OCI-LY7 (cell line): ENCODE measurements at regions not wholly inside any gene's neighbourhood (a gene's known extent, or its start where the extent isn't known, plus 50 kb on each side); places are given as distances from the start of the nearest gene placed in this dataset.

Source experiments
- BruUV-seq: library from RNA; stranded (reverse); fragments of 400-500 nt; replicated peaks from 2 replicates; lab custom pipeline; 2021; lab: Mats Ljungman, UMichigan
- CTCF ChIA-PET: fragments of 300-600 bp; sonication (Branson Sonifier 250); formaldehyde crosslinking; loops from one replicate; lab custom pipeline; 2022; ENCODE audit warnings: antibody characterized with exemption; ENCODE audit not compliant: unreplicated experiment; lab: Charles Lee
- POLR2A ChIA-PET: fragments of 300-600 bp; sonication (Branson Sonifier 250); formaldehyde crosslinking; loops from one replicate; lab custom pipeline; 2022; ENCODE audit warnings: antibody characterized with exemption; lab: Charles Lee
- DNase-seq: peaks from one replicate; pipeline ENCODE4 v3.0.0-alpha.2; 2015; ENCODE audit warnings: low spot score
- H2AFZ ChIP-seq: fragments of 200-600 bp; sonication (generic), shearing (Covaris generic); 2 replicates; pipeline ENCODE4 v1.6.1; 2014; ENCODE audit warnings: mild to moderate bottlenecking, antibody characterized with exemption, low read length, moderate library complexity
- H3K27ac ChIP-seq: fragments of 200-600 bp; sonication (generic); 2 replicates; pipeline ENCODE4 v1.5.1; 2014; ENCODE audit warnings: mixed run types, low read depth, mild to moderate bottlenecking, moderate library complexity, low read length, inconsistent platforms; ENCODE audit not compliant: poor library complexity, severe bottlenecking
- H3K36me3 ChIP-seq: fragments of 200-600 bp; sonication (generic); 2 replicates; pipeline ENCODE4 v1.6.1; 2014; ENCODE audit warnings: mild to moderate bottlenecking, antibody characterized with exemption, low read length, moderate library complexity, mixed read lengths; ENCODE audit not compliant: insufficient read depth
- H3K4me1 ChIP-seq: fragments of 200-600 bp; sonication (generic); 2 replicates; pipeline ENCODE4 v1.5.1; 2014; ENCODE audit warnings: mild to moderate bottlenecking, low read length; ENCODE audit not compliant: insufficient read depth, poor library complexity, severe bottlenecking
- H3K4me2 ChIP-seq: fragments of 200-600 bp; sonication (generic); 2 replicates; pipeline ENCODE4 v1.6.1; 2014; ENCODE audit warnings: mild to moderate bottlenecking, low read length
- H3K4me3 ChIP-seq: fragments of 200-600 bp; sonication (generic); 2 replicates; pipeline ENCODE4 v1.5.1; 2014; ENCODE audit warnings: mild to moderate bottlenecking, low read depth, low read length; ENCODE audit not compliant: poor library complexity, severe bottlenecking
- H3K79me2 ChIP-seq: fragments of 200-600 bp; sonication (generic); 2 replicates; pipeline ENCODE4 v1.6.1; 2016; ENCODE audit warnings: low read depth, mild to moderate bottlenecking, low read length, moderate library complexity, mixed read lengths; ENCODE audit not compliant: insufficient read depth
- H3K9me2 ChIP-seq: fragments of 200-600 bp; sonication (generic); 2 replicates; pipeline ENCODE4 v1.6.1; 2016; ENCODE audit warnings: mild to moderate bottlenecking, low read length, mixed read lengths; ENCODE audit not compliant: insufficient read depth
- H3K9me3 ChIP-seq: fragments of 200-600 bp; sonication (generic); 2 replicates; pipeline ENCODE4 v1.6.1; 2014; ENCODE audit warnings: mild to moderate bottlenecking, mixed run types, low read length, mixed read lengths
- H4K20me1 ChIP-seq: fragments of 200-600 bp; sonication (generic); 2 replicates; pipeline ENCODE4 v1.6.1; 2014; ENCODE audit warnings: mild to moderate bottlenecking, antibody characterized with exemption, low read length, moderate library complexity, mixed read lengths; ENCODE audit not compliant: insufficient read depth
- EZH2phosphoT487 ChIP-seq: fragments of 200-600 bp; sonication (generic); IDR thresholded peaks from 2 replicates; pipeline ENCODE4 v1.6.1; 2018; ENCODE audit warnings: low read depth, borderline replicate concordance, mild to moderate bottlenecking, mixed run types, antibody characterized with exemption, low read length, moderate library complexity, mixed read lengths
- intact Hi-C: fragments of 100-400 bp; cut with micrococcal nuclease; formaldehyde crosslinking; loops from one replicate; pipeline ENCODE4 v1.10.0; 2022; ENCODE audit not compliant: unreplicated experiment
- TF ChIP-seq, protein P1 (sequence below): fragments of 200-600 bp; sonication (generic); conservative IDR thresholded peaks from 2 replicates; pipeline ENCODE4 v1.5.1; 2014; ENCODE audit warnings: mild to moderate bottlenecking, antibody characterized with exemption, low read length, moderate library complexity, mixed read lengths

DNA sequence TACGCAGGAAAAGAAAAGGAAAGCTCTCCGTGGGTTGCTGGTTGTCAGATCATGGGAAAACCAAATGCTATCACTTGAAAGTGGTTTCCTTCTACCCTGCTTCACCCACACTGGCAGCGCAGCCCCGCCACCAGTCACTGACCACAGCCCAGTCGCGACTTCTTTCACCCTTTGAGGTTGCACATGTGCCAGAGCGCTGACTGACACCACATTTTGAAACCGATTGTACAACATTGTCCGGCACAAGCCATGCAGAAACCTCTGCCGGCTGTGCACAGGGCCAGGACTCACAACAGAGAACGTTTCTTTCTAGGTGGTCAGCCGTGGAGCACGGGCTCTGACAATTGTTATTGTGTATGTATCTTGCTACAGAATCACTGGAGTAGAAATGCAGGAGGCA is 827.2 kb upstream of the POU3F3 start:
- intact Hi-C loops, result no loop called here
- Histone ChIP-seq H3K79me2 (no peaks in the 10 kb centered on the region), H2AFZ (no peak overlapping the region), H3K36me3 (no peaks in the 10 kb centered on the region), H3K27ac (no peak overlapping the region), H3K4me3 (no peak overlapping the region), H4K20me1 (no peaks in the 10 kb centered on the region), H3K4me2 (no peak overlapping the region), H3K9me3 (no peaks in the 10 kb centered on the region), H3K9me2 (no peaks in the 10 kb centered on the region), H3K4me1 (no peaks in the 10 kb centered on the region)
- no peak for TF ChIP-seq EZH2phosphoT487
- TF ChIP-seq, protein P1, sequence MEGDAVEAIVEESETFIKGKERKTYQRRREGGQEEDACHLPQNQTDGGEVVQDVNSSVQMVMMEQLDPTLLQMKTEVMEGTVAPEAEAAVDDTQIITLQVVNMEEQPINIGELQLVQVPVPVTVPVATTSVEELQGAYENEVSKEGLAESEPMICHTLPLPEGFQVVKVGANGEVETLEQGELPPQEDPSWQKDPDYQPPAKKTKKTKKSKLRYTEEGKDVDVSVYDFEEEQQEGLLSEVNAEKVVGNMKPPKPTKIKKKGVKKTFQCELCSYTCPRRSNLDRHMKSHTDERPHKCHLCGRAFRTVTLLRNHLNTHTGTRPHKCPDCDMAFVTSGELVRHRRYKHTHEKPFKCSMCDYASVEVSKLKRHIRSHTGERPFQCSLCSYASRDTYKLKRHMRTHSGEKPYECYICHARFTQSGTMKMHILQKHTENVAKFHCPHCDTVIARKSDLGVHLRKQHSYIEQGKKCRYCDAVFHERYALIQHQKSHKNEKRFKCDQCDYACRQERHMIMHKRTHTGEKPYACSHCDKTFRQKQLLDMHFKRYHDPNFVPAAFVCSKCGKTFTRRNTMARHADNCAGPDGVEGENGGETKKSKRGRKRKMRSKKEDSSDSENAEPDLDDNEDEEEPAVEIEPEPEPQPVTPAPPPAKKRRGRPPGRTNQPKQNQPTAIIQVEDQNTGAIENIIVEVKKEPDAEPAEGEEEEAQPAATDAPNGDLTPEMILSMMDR, result no peak
- CTCF ChIA-PET, result no interaction called here
- no TSS peak for BruUV-seq
- DNase-seq, result no peak
- POLR2A ChIA-PET, result no interaction called here

DNA sequence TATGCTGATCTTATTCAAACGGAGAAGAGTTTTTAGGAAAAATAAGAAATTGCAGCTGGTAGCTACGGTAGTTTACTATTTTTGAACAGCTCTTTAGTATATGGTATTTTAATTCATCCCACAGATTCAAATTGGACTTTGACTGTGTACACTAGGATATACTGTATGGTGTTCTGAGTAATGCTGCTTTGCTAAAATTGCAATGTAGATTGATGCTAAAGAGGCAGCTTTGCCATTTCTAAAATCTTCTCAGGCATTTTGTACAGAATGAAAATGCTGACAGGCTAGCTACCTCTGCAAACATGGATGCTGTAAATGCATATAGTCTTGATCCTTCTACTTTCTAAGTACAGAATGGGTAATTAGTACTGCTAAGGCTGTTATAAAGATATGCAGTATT is 826.6 kb upstream of the POU3F3 start:
- H2AFZ ChIP-seq, result no peak overlapping the region
- H3K9me2 ChIP-seq, result no peaks in the 10 kb centered on the region
- no peaks in the 10 kb centered on the region for H3K9me3 ChIP-seq
- BruUV-seq, result no TSS peak
- H3K79me2 ChIP-seq, result no peaks in the 10 kb centered on the region
- H4K20me1 ChIP-seq, result no peaks in the 10 kb centered on the region
- TF ChIP-seq, protein P1, result no peak
- TF ChIP-seq EZH2phosphoT487, result no peak
- intact Hi-C loops, result no loop called here
- H3K4me2 ChIP-seq, result no peak overlapping the region
- DNase-seq, result no peak
- H3K27ac ChIP-seq, result no peak overlapping the region
- CTCF ChIA-PET, result no interaction called here
- no peaks in the 10 kb centered on the region for H3K4me1 ChIP-seq
- no peak overlapping the region for H3K4me3 ChIP-seq
- POLR2A ChIA-PET, result no interaction called here
- H3K36me3 ChIP-seq, result no peaks in the 10 kb centered on the region

DNA sequence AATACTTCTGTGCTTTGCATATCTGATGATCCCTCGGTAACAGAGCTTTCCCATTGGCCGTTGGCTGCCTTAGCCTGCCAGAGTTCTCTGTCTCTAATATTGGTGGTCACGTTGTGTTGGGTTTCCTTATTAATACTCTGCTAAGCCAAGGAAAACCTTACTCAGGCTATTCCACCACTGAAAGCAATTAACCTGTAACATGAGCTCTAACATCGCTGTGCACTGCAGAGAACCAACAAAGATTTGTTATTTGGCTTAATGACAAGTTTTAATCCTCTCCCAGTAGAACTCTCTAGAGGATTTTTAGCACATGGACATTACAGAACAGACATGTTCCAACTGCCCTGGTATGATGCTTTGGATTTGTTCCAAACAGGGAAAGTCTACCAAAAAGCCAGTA is 825.9 kb upstream of the POU3F3 start:
- no peaks in the 10 kb centered on the region for H4K20me1 ChIP-seq
- intact Hi-C loops, result no loop called here
- no peaks in the 10 kb centered on the region for H3K79me2 ChIP-seq
- H3K9me2 ChIP-seq, result no peaks in the 10 kb centered on the region
- TF ChIP-seq, protein P1, result no peak
- TF ChIP-seq EZH2phosphoT487, result no peak
- no peak overlapping the region for H3K4me2 ChIP-seq
- no peak overlapping the region for H3K4me3 ChIP-seq
- no peaks in the 10 kb centered on the region for H3K9me3 ChIP-seq
- no peak for DNase-seq
- CTCF ChIA-PET, result no interaction called here
- no peaks in the 10 kb centered on the region for H3K4me1 ChIP-seq
- H2AFZ ChIP-seq, result no peak overlapping the region
- POLR2A ChIA-PET, result no interaction called here
- H3K36me3 ChIP-seq, result no peaks in the 10 kb centered on the region
- no TSS peak for BruUV-seq
- H3K27ac ChIP-seq, result no peak overlapping the region
